Naive thymus-derived CD8-positive, alpha-beta T cell (primary cell): ENCODE measurements at regions not wholly inside any gene's neighbourhood (a gene's known extent, or its start where the extent isn't known, plus 50 kb on each side); places are given as distances from the start of the nearest gene placed in this dataset.
A peak's percentile ranks its signal among the peaks of the same experiment; 100 is the strongest.
"Not testable (repeated sequence)": the region's sequence is repeated elsewhere in the genome, so short reads cannot be mapped to it uniquely, and the experiment has no call there.

Experiments
- ATAC-seq, 2 donors: fragments of 150-1000 bp; cut with Tn5 transposase in 1 of 2; sonication (Bioruptor Pico), chemical (Tn5 transposase) in 1 of 2; 1 replicate in 1 of 2; 2 replicates in 1 of 2; pipeline ENCODE4 v1.10.0; 2021; ENCODE audit warnings: mild to moderate bottlenecking in 2 of 2, moderate library complexity in 2 of 2
- POLR2A ChIA-PET: fragments of 350-600 bp; sonication (Branson Sonifier 250); formaldehyde crosslinking; loops from one replicate; lab custom pipeline; 2021; ENCODE audit warnings: antibody characterized with exemption; lab: Charles Lee
- DNase-seq, 10 donors: peaks; one replicate each; pipeline versions ENCODE4 v3.0.0 to v3.0.0-alpha.2; 2020 to 2022
- H3K27ac Mint-ChIP-seq, 10 donors: one replicate each; pipeline ENCODE4 v1.8.0; 2020 to 2022; ENCODE audit warnings: mild to moderate bottlenecking in 10 of 10, mixed read lengths in 10 of 10, moderate library complexity in 4 of 10, inconsistent platforms in 1 of 10
- H3K27me3 Mint-ChIP-seq, 5 donors: one replicate each; pipeline ENCODE4 v1.8.0; 2021 to 2022; ENCODE audit warnings: mixed read lengths in 5 of 5
- H3K36me3 Mint-ChIP-seq, 3 donors: one replicate each; pipeline ENCODE4 v1.8.0; 2020 to 2022; ENCODE audit warnings: mixed read lengths in 3 of 3, mild to moderate bottlenecking in 2 of 3, inconsistent platforms in 1 of 3
- H3K4me1 Mint-ChIP-seq, 4 donors: one replicate each; pipeline ENCODE4 v1.8.0; 2021 to 2022; ENCODE audit warnings: mixed read lengths in 4 of 4
- H3K4me3 Mint-ChIP-seq, 10 donors: one replicate each; pipeline ENCODE4 v1.8.0; 2020 to 2022; ENCODE audit warnings: mild to moderate bottlenecking in 10 of 10, mixed read lengths in 10 of 10, moderate library complexity in 6 of 10, inconsistent platforms in 1 of 10
- H3K9me3 Mint-ChIP-seq, 9 donors: one replicate each; pipeline ENCODE4 v1.8.0; 2020 to 2022; ENCODE audit warnings: mixed read lengths in 9 of 9, mild to moderate bottlenecking in 3 of 9, inconsistent platforms in 1 of 9, moderate library complexity in 1 of 9

- DNase-seq, H3K4me1 Mint-ChIP-seq, H3K36me3 Mint-ChIP-seq, H3K4me3 Mint-ChIP-seq, POLR2A ChIA-PET, H3K9me3 Mint-ChIP-seq, ATAC-seq, H3K27me3 Mint-ChIP-seq: not testable (repeated sequence)
- H3K27ac Mint-ChIP-seq: peak overlapping the region in 1 of 10 donors; percentile 22
Observed at GRCh38 chr1:206357962-206358361, 112.3 kb upstream of the IKBKE start.

- H3K4me3 Mint-ChIP-seq, H3K36me3 Mint-ChIP-seq, H3K27me3 Mint-ChIP-seq, H3K9me3 Mint-ChIP-seq, DNase-seq, ATAC-seq, H3K4me1 Mint-ChIP-seq, H3K27ac Mint-ChIP-seq, POLR2A ChIA-PET: not testable (repeated sequence)
Observed at GRCh38 chr1:206358771-206359170, 111.5 kb upstream of the IKBKE start.

GRCh38 chr1:206359377-206359776 is 110.9 kb upstream of the IKBKE start:
- ATAC-seq, POLR2A ChIA-PET, H3K27me3 Mint-ChIP-seq, H3K9me3 Mint-ChIP-seq, H3K4me3 Mint-ChIP-seq, H3K27ac Mint-ChIP-seq, DNase-seq, H3K36me3 Mint-ChIP-seq, H3K4me1 Mint-ChIP-seq: not testable (repeated sequence)

- ATAC-seq, DNase-seq, H3K27ac Mint-ChIP-seq, H3K27me3 Mint-ChIP-seq, H3K4me3 Mint-ChIP-seq, H3K9me3 Mint-ChIP-seq, POLR2A ChIA-PET, H3K36me3 Mint-ChIP-seq, H3K4me1 Mint-ChIP-seq: not testable (repeated sequence)
Observed at GRCh38 chr1:206361978-206362543, 108.2 kb upstream of the IKBKE start.

- ATAC-seq: peak; percentile 78 to 96
- H3K36me3 Mint-ChIP-seq, H3K4me1 Mint-ChIP-seq, H3K27me3 Mint-ChIP-seq, H3K27ac Mint-ChIP-seq, H3K4me3 Mint-ChIP-seq, H3K9me3 Mint-ChIP-seq, POLR2A ChIA-PET: not testable (repeated sequence)
- peak in 1 of 10 donors; percentile 3 for DNase-seq
Observed at GRCh38 chr1:206362994-206363393, 107.3 kb upstream of the IKBKE start.

GRCh38 chr1:206365271-206365670 is 105.0 kb upstream of the IKBKE start:
- H3K36me3 Mint-ChIP-seq, H3K4me1 Mint-ChIP-seq, H3K27me3 Mint-ChIP-seq, H3K4me3 Mint-ChIP-seq, H3K9me3 Mint-ChIP-seq, POLR2A ChIA-PET, DNase-seq, H3K27ac Mint-ChIP-seq, ATAC-seq: not testable (repeated sequence)

- H3K27me3 Mint-ChIP-seq, H3K4me3 Mint-ChIP-seq, H3K4me1 Mint-ChIP-seq, ATAC-seq, H3K36me3 Mint-ChIP-seq, H3K9me3 Mint-ChIP-seq, H3K27ac Mint-ChIP-seq, POLR2A ChIA-PET: not testable (repeated sequence)
- DNase-seq: peak in 1 of 10 donors; percentile 45
Observed at GRCh38 chr1:206366131-206366530, 104.1 kb upstream of the IKBKE start.

GRCh38 chr1:206366772-206367171 is 103.5 kb upstream of the IKBKE start:
- H3K4me1 Mint-ChIP-seq, H3K4me3 Mint-ChIP-seq: not testable (repeated sequence)

GRCh38 chr1:206367955-206368622 is 102.2 kb upstream of the IKBKE start:
- H3K4me1 Mint-ChIP-seq, H3K9me3 Mint-ChIP-seq, H3K4me3 Mint-ChIP-seq, H3K27ac Mint-ChIP-seq, POLR2A ChIA-PET, DNase-seq, H3K27me3 Mint-ChIP-seq, H3K36me3 Mint-ChIP-seq: not testable (repeated sequence)
- ATAC-seq: peak in 1 of 2 donors; percentile 45

More at GRCh38 chr1:206366772-206367171, 103.5 kb upstream of the IKBKE start:
- H3K27me3 Mint-ChIP-seq, POLR2A ChIA-PET, H3K27ac Mint-ChIP-seq, DNase-seq, H3K9me3 Mint-ChIP-seq, H3K36me3 Mint-ChIP-seq, ATAC-seq: not testable (repeated sequence)

GRCh38 chr1:206374725-206375124 is 95.6 kb upstream of the IKBKE start:
- H3K27ac Mint-ChIP-seq, H3K27me3 Mint-ChIP-seq, DNase-seq, H3K36me3 Mint-ChIP-seq, H3K4me1 Mint-ChIP-seq, H3K9me3 Mint-ChIP-seq, POLR2A ChIA-PET, H3K4me3 Mint-ChIP-seq, ATAC-seq: not testable (repeated sequence)

- DNase-seq, H3K36me3 Mint-ChIP-seq, H3K27me3 Mint-ChIP-seq, H3K27ac Mint-ChIP-seq, H3K4me3 Mint-ChIP-seq, H3K4me1 Mint-ChIP-seq, POLR2A ChIA-PET, ATAC-seq, H3K9me3 Mint-ChIP-seq: not testable (repeated sequence)
Observed at GRCh38 chr1:206375552-206375951, 94.7 kb upstream of the IKBKE start.

GRCh38 chr1:206378506-206378905 is 91.8 kb upstream of the IKBKE start:
- H3K27ac Mint-ChIP-seq, ATAC-seq, H3K27me3 Mint-ChIP-seq, H3K9me3 Mint-ChIP-seq, H3K36me3 Mint-ChIP-seq, H3K4me3 Mint-ChIP-seq, DNase-seq, POLR2A ChIA-PET: not testable (repeated sequence)
- peaks cover 0 to 11% (median under 1%) of the 10 kb centered on the region in 4 donors for H3K4me1 Mint-ChIP-seq

GRCh38 chr1:206379245-206379644 is 91.0 kb upstream of the IKBKE start:
- POLR2A ChIA-PET, H3K36me3 Mint-ChIP-seq: not testable (repeated sequence)
- peak; percentile 54 to 56 for ATAC-seq

More at GRCh38 chr1:206379245-206379644, 91.0 kb upstream of the IKBKE start:
- not testable (repeated sequence) for DNase-seq, H3K9me3 Mint-ChIP-seq, H3K27me3 Mint-ChIP-seq, H3K4me3 Mint-ChIP-seq, H3K27ac Mint-ChIP-seq
- H3K4me1 Mint-ChIP-seq: peaks cover 0 to 11% (median 1%) of the 10 kb centered on the region in 4 donors
